A673 (cell line): ENCODE measurements at regions not wholly inside any gene's neighbourhood (a gene's known extent, or its start where the extent isn't known, plus 50 kb on each side); places are given as distances from the start of the nearest gene placed in this dataset.

Experiments used
- BruUV-seq: library from RNA; stranded (reverse); fragments of 400-500 nt; replicated peaks from 2 replicates; lab custom pipeline; 2021; lab: Mats Ljungman, UMichigan
- CTCF ChIA-PET: fragments of 300-600 bp; sonication (Branson Sonifier 250); formaldehyde crosslinking; loops from one replicate; lab custom pipeline; 2022; ENCODE audit warnings: antibody characterized with exemption; lab: Charles Lee
- POLR2A ChIA-PET: fragments of 300-600 bp; sonication (Branson Sonifier 250); formaldehyde crosslinking; loops from one replicate; lab custom pipeline; 2022; ENCODE audit warnings: antibody characterized with exemption; ENCODE audit not compliant: low non-redundant PET; lab: Charles Lee
- DNase-seq: peaks from one replicate; pipeline ENCODE4 v3.0.0-alpha.2; 2015; ENCODE audit warnings: low spot score
- H3K27ac ChIP-seq: fragments of 200-600 bp; sonication (generic); 2 replicates; pipeline ENCODE4 v1.5.1; 2016; ENCODE audit warnings: mixed run types, low read depth, mild to moderate bottlenecking, mixed read lengths, antibody characterized with exemption, low read length; ENCODE audit not compliant: poor library complexity, severe bottlenecking
- H3K27me3 ChIP-seq: fragments of 200-600 bp; sonication (generic); replicated peaks from 2 replicates; pipeline ENCODE4 v1.6.1; 2017; ENCODE audit warnings: mixed run types, low read depth, mild to moderate bottlenecking, mixed read lengths, antibody characterized with exemption, low read length; ENCODE audit not compliant: insufficient read depth, poor library complexity
- H3K36me3 ChIP-seq: fragments of 200-600 bp; sonication (generic); 2 replicates; pipeline ENCODE4 v1.6.1; 2016; ENCODE audit warnings: mixed run types, mild to moderate bottlenecking, mixed read lengths, antibody characterized with exemption, low read length; ENCODE audit not compliant: insufficient read depth, poor library complexity, severe bottlenecking
- H3K4me1 ChIP-seq: fragments of 200-600 bp; sonication (generic); 2 replicates; pipeline ENCODE4 v1.6.1; 2017; ENCODE audit warnings: mixed run types, mild to moderate bottlenecking, mixed read lengths, antibody characterized with exemption, low read length; ENCODE audit not compliant: insufficient read depth, poor library complexity, severe bottlenecking
- H3K4me3 ChIP-seq: fragments of 200-600 bp; sonication (generic); 2 replicates; pipeline ENCODE4 v1.5.1; 2016; ENCODE audit warnings: low read depth, mixed run types, mild to moderate bottlenecking, mixed read lengths, low read length; ENCODE audit not compliant: poor library complexity, severe bottlenecking
- H3K9me3 ChIP-seq: fragments of 200-600 bp; sonication (generic); 2 replicates; pipeline ENCODE4 v1.6.1; 2016; ENCODE audit warnings: mixed run types, low read depth, mild to moderate bottlenecking, mixed read lengths, antibody characterized with exemption, low read length; ENCODE audit not compliant: poor library complexity, severe bottlenecking
- CTCF ChIP-seq: fragments of 300-800, 200-600 bp; sonication (generic); conservative IDR thresholded peaks from 2 replicates; pipeline ENCODE4 v1.5.1; 2017; ENCODE audit warnings: low read depth, mild to moderate bottlenecking, antibody characterized with exemption, low read length, moderate library complexity, mixed read lengths
- EZH2 ChIP-seq: fragments of 200-600 bp; sonication (generic); IDR thresholded peaks from 2 replicates; pipeline ENCODE4 v1.6.1; 2017; ENCODE audit warnings: borderline replicate concordance, low read depth, mild to moderate bottlenecking, mixed read lengths, antibody characterized with exemption, low read length; ENCODE audit not compliant: poor library complexity, severe bottlenecking
- intact Hi-C: fragments of 100-400 bp; cut with micrococcal nuclease; formaldehyde crosslinking; loops from one replicate; pipeline ENCODE4 v1.10.0; 2022; ENCODE audit not compliant: unreplicated experiment

DNA sequence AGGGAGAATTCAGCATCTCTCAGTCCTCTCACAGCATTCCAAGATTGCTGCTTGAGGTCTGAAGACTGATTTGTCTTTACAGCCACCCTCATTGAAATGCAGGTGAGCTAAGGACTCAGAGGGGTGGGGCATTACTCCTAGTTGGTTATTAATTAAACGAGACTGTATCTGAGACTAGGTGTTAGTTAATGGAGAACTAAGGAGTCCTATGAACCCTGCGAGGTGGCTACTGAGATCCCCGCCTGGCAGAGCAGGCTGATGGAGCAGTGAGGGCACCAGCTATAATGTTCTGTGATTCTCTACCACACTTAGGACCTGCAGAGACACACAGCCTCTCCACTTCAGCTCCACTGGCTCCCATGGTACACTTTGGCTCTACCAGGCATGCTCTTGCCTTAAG, 215.3 kb downstream of the MID1IP1 start:
- Histone ChIP-seq H3K4me1 (no peaks in the 10 kb centered on the region), H3K27me3 (peaks cover 2% of the 10 kb centered on the region), H3K4me3 (no peak overlapping the region), H3K9me3 (no peaks in the 10 kb centered on the region), H3K27ac (no peak overlapping the region), H3K36me3 (no peaks in the 10 kb centered on the region)
- no peak for TF ChIP-seq CTCF
- no peak for TF ChIP-seq EZH2
- ChIA-PET CTCF (interaction anchor here (0.6 kb wide), 1 partner anchor 67 kb away, joined by 3 read pairs; no protein-coding TSS in a partner anchor), POLR2A (no interaction called here)
- intact Hi-C loops, result no loop called here
- no peak for DNase-seq
- BruUV-seq, result no TSS peak

DNA sequence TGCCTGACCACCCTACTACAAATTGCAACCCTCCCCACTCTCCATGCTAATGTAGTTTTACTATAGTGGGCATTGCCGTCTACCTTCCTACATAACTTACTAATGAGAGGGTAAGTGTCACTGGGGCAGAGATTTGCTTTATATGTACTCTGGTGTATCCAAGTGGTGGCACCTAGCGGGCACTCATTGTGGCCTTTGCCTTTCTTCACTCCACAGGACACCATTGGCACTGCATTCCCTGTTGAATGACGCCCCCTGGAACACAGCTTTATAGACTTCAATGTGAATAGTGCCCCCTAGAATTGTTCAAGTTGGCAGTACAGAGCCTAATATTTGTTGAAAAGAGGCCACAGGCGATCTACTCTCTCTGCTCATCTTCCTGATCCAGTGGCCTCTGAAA, 215.8 kb downstream of the MID1IP1 start:
- CTCF ChIA-PET, result interaction anchor here (0.6 kb wide), 1 partner anchor 67 kb away, joined by 3 read pairs; no protein-coding TSS in a partner anchor
- no TSS peak for BruUV-seq

GRCh38 chrX:39017716-39018115, 216.5 kb downstream of the MID1IP1 start:
- ChIA-PET POLR2A (no interaction called here), CTCF (no interaction called here)
- H3K27me3 ChIP-seq, result peaks cover 2% of the 10 kb centered on the region
- no peaks in the 10 kb centered on the region for H3K4me1 ChIP-seq
- no TSS peak for BruUV-seq
- TF ChIP-seq EZH2 (no peak), CTCF (no peak)
- DNase-seq, result no peak
- no peak overlapping the region for H3K4me3 ChIP-seq
- H3K36me3 ChIP-seq, result no peaks in the 10 kb centered on the region
- no peak overlapping the region for H3K27ac ChIP-seq
- intact Hi-C loops, result no loop called here
- H3K9me3 ChIP-seq, result no peaks in the 10 kb centered on the region

More for the DNA sequence above, 215.8 kb downstream of the MID1IP1 start:
- Histone ChIP-seq H3K4me1 (no peaks in the 10 kb centered on the region), H3K9me3 (no peaks in the 10 kb centered on the region), H3K27ac (no peak overlapping the region), H3K4me3 (no peak overlapping the region), H3K36me3 (no peaks in the 10 kb centered on the region), H3K27me3 (peaks cover 2% of the 10 kb centered on the region)
- no peak for TF ChIP-seq CTCF
- POLR2A ChIA-PET, result no interaction called here
- intact Hi-C loops, result no loop called here
- no peak for DNase-seq
